Activated CD4-positive, alpha-beta memory T cell treated with anti-CD3 and anti-CD28 coated beads for 36 hours (primary cell): ENCODE measurements at regions not wholly inside any gene's neighbourhood (a gene's known extent, or its start where the extent isn't known, plus 50 kb on each side); places are given as distances from the start of the nearest gene placed in this dataset.

Source experiments
- CTCF ChIA-PET: fragments of 350-600 bp; sonication (Branson Sonifier 250); formaldehyde crosslinking; loops from one replicate; lab custom pipeline; 2021; ENCODE audit warnings: antibody characterized with exemption, inconsistent platforms; lab: Charles Lee
- POLR2A ChIA-PET: fragments of 350-600 bp; sonication (Branson Sonifier 250); formaldehyde crosslinking; loops from one replicate; lab custom pipeline; 2021; ENCODE audit warnings: antibody characterized with exemption; lab: Charles Lee
- DNase-seq: peaks from one replicate; pipeline ENCODE4 v3.0.0-alpha.2; 2020
- H3K27ac Mint-ChIP-seq: one replicate; pipeline ENCODE4 v1.8.0; 2021; ENCODE audit warnings: mixed read lengths
- H3K27me3 Mint-ChIP-seq: one replicate; pipeline ENCODE4 v1.8.0; 2021; ENCODE audit warnings: mixed read lengths
- H3K36me3 Mint-ChIP-seq: one replicate; pipeline ENCODE4 v1.8.0; 2021; ENCODE audit warnings: mixed read lengths
- H3K4me1 Mint-ChIP-seq: one replicate; pipeline ENCODE4 v1.8.0; 2021; ENCODE audit warnings: low read depth, mixed read lengths
- H3K4me3 Mint-ChIP-seq: one replicate; pipeline ENCODE4 v1.8.0; 2021; ENCODE audit warnings: mild to moderate bottlenecking, mixed read lengths
- H3K9me3 Mint-ChIP-seq: one replicate; pipeline ENCODE4 v1.8.0; 2021; ENCODE audit warnings: mixed read lengths
- intact Hi-C: fragments of 100-400 bp; cut with micrococcal nuclease; formaldehyde crosslinking; loops from one replicate; pipeline ENCODE4 v1.15.1; 2023

DNA sequence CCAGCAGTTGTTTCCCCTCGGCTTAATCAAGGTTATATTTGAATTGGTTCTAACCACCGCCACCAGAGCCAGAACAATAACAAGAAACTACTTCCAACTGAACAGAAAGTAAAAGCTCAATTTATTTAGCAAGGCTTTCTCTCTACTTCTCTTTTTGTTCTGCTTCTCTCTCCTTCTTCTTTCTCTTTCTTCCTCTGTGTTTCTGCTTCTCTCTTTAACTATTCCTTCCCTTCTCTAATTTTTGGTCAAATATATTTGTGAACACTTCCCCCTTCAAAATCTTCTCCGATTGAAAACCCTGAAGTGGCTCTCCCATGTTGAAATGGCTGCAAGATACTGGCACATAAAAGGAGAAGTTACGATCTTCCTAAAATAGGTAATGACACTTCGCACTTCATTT lies 1195.9 kb upstream of the PRKX start:
- H3K27ac Mint-ChIP-seq = no peak overlapping the region
- CTCF ChIA-PET = no interaction called here

DNA sequence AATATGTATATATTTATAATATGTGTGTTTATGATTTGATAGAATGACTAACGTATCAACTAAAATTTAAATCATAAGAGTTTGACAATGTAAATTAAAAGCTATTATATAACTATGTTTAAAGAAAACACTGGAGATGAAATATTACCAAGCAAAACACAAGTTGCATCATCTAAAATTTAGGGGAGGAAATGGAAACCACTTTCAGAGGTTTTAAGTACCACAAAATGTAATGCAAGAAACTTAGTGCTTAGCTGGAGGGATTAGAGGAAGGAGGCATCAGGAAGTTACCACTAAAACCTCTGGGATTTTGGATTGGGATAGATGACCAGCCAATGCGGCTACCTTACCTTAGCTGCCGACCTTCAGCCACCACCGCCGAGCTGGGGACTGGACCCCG lies 1192.1 kb upstream of the PRKX start:
- no peaks in the 10 kb centered on the region for H3K36me3 Mint-ChIP-seq
- H3K27ac Mint-ChIP-seq = no peak overlapping the region
- H3K9me3 Mint-ChIP-seq = peaks cover under 1% of the 10 kb centered on the region
- no peak for DNase-seq
- POLR2A ChIA-PET = no interaction called here
- H3K4me3 Mint-ChIP-seq = no peak overlapping the region
- H3K4me1 Mint-ChIP-seq = no peaks in the 10 kb centered on the region
- H3K27me3 Mint-ChIP-seq = no peaks in the 10 kb centered on the region
- intact Hi-C loops = no loop called here
- CTCF ChIA-PET = no interaction called here

More for the DNA sequence above, 1195.9 kb upstream of the PRKX start:
- peaks cover 2% of the 10 kb centered on the region for H3K9me3 Mint-ChIP-seq
- no peaks in the 10 kb centered on the region for H3K27me3 Mint-ChIP-seq
- H3K36me3 Mint-ChIP-seq = no peaks in the 10 kb centered on the region
- H3K4me3 Mint-ChIP-seq = no peak overlapping the region
- DNase-seq = no peak
- POLR2A ChIA-PET = no interaction called here
- H3K4me1 Mint-ChIP-seq = no peaks in the 10 kb centered on the region
- intact Hi-C loops = no loop called here

DNA sequence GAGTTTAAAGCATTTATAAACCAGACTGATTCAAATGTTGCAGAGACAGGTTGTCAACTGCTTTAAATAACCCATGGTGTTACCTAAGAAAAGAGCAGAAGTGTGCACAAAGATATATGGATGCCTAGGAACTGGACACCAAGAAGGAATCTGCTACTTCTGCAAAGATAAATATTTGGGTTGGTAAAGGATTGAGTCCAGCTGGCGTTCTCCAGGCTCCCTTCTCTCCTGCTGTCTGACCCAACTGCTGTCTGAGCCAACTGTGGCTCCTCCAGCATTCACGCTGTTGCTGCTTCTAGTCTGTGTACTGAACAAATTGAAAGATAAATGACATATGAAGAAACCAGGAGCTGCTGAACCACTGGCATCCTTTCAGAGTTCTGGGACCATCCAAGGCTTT lies 1167.8 kb upstream of the PRKX start:
- DNase-seq = no peak
- Mint-ChIP-seq H3K27me3 (no peaks in the 10 kb centered on the region), H3K4me1 (no peaks in the 10 kb centered on the region), H3K27ac (no peak overlapping the region), H3K9me3 (peaks cover 3% of the 10 kb centered on the region), H3K36me3 (no peaks in the 10 kb centered on the region), H3K4me3 (no peak overlapping the region)
- intact Hi-C loops = no loop called here
- POLR2A ChIA-PET = no interaction called here
- CTCF ChIA-PET = no interaction called here

DNA sequence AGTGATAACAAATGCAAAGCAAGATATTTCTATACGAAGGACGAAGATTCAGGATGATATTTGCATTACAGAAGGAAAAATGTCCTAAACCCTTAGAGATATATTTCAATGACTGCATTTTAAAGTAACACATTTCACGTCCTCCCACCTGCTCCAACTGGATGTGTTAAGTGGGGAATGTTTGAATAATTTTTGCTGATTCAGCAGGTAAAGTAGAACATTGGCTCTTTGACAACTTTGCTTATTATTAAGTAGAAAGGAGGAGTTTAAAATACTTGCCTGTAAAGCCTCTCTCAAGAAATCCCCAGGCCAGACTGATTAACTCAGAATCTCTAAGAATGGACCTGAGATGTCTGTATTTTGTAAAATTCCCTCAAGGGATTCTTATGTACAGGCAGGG lies 1165.2 kb upstream of the PRKX start:
- peaks cover 3% of the 10 kb centered on the region for H3K9me3 Mint-ChIP-seq
- DNase-seq = no peak
- intact Hi-C loops = no loop called here
- no peak overlapping the region for H3K4me3 Mint-ChIP-seq
- POLR2A ChIA-PET = no interaction called here
- H3K27ac Mint-ChIP-seq = no peak overlapping the region
- no peaks in the 10 kb centered on the region for H3K4me1 Mint-ChIP-seq
- CTCF ChIA-PET = no interaction called here
- H3K27me3 Mint-ChIP-seq = no peaks in the 10 kb centered on the region
- H3K36me3 Mint-ChIP-seq = no peaks in the 10 kb centered on the region

DNA sequence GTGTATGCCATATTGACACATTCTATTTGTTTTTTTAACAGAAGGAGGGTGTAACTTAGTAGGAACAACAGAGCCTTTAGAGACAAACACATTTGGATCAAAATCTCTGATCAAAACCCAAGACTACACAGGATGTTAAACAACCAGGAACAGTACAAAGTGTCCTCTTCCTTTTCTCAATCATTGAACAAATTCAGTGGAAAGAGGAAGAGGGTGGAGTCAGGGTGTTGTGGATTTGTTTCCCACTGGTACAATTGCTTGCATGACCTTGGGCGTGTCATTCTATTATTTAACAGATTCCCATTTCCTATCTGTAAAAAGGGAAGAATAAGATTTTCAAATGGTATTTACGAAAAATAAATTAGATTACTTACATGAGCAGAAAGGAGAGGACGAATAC lies 1162.8 kb upstream of the PRKX start:
- ChIA-PET CTCF (no interaction called here), POLR2A (no interaction called here)
- H3K27ac Mint-ChIP-seq = no peak overlapping the region
- H3K4me1 Mint-ChIP-seq = no peaks in the 10 kb centered on the region
- no peak overlapping the region for H3K4me3 Mint-ChIP-seq
- H3K9me3 Mint-ChIP-seq = peaks cover 6% of the 10 kb centered on the region
- no peaks in the 10 kb centered on the region for H3K36me3 Mint-ChIP-seq
- no peaks in the 10 kb centered on the region for H3K27me3 Mint-ChIP-seq
- no peak for DNase-seq
- intact Hi-C loops = no loop called here

DNA sequence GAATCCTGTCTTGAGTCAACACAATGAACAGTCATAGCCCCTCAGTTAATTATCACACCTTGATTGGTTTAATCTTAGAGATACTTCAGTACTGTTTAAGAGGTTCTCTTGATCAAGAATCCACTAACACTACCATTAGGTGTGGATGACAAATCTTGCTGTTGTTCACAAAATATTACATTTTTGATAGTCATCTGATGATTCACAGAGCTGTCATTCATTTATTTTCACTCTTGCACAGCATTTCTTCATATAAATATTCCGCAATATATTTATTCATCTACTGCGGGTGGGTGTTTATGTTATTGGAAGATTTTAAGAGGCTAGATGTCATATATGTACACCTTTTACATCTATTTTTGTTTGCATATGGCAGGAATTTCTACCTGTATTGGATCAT lies 1138.1 kb upstream of the PRKX start:
- CTCF ChIA-PET = no interaction called here
- H3K4me3 Mint-ChIP-seq = no peak overlapping the region
- no peaks in the 10 kb centered on the region for H3K36me3 Mint-ChIP-seq
- H3K4me1 Mint-ChIP-seq = no peaks in the 10 kb centered on the region
- no peaks in the 10 kb centered on the region for H3K27me3 Mint-ChIP-seq
- intact Hi-C loops = no loop called here
- peaks cover 2% of the 10 kb centered on the region for H3K9me3 Mint-ChIP-seq
- no peak for DNase-seq
- no peak overlapping the region for H3K27ac Mint-ChIP-seq
- POLR2A ChIA-PET = no interaction called here

DNA sequence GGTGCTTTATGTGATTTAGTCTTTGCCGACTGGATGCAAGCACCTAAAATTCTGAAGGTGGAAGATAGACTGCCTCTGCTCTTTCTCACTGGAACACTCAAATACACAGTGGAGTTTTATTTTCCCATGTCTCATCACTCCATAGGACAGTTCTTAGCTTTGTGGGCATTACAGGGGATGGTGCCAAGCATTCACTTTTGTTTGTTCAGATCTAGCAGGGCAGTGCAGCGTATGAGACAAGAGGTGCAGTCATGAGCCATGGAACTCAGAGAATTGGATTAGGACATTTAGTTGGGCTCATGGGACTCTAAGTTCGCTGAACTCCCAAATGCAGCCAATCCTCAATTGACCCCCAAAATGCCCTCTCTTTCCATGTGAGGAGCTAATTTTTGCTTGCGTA lies 1136.9 kb upstream of the PRKX start:
- POLR2A ChIA-PET = no interaction called here
- Mint-ChIP-seq H3K27me3 (no peaks in the 10 kb centered on the region), H3K4me1 (no peaks in the 10 kb centered on the region), H3K4me3 (no peak overlapping the region), H3K36me3 (no peaks in the 10 kb centered on the region), H3K27ac (no peak overlapping the region), H3K9me3 (peaks cover 2% of the 10 kb centered on the region)
- CTCF ChIA-PET = no interaction called here
- no peak for DNase-seq
- intact Hi-C loops = no loop called here

DNA sequence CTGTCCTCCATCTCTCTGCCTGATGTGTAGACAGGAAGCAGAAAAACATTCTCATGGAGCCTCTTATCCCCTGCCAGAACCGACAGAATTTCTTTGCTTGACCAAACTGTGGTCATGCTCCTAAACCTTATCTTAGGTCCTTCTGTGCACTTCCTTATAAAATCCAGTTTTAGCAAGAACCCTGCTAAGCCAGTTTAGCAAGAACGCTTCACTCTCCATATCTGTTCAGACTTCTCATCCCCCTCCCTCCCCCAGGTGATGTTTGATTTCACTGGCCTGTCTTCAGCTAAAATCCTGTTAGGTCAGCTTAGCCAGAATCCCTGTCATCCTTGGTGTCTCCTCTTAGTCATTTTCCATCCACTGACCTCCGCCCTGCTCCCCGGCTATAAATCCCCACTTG lies 1130.9 kb upstream of the PRKX start:
- H3K4me3 Mint-ChIP-seq = no peak overlapping the region
- no peaks in the 10 kb centered on the region for H3K36me3 Mint-ChIP-seq
- no peak for DNase-seq
- POLR2A ChIA-PET = no interaction called here
- intact Hi-C loops = no loop called here
- H3K27me3 Mint-ChIP-seq = no peaks in the 10 kb centered on the region
- no peaks in the 10 kb centered on the region for H3K4me1 Mint-ChIP-seq
- no peak overlapping the region for H3K27ac Mint-ChIP-seq
- CTCF ChIA-PET = no interaction called here
- H3K9me3 Mint-ChIP-seq = peaks cover 10% of the 10 kb centered on the region

DNA sequence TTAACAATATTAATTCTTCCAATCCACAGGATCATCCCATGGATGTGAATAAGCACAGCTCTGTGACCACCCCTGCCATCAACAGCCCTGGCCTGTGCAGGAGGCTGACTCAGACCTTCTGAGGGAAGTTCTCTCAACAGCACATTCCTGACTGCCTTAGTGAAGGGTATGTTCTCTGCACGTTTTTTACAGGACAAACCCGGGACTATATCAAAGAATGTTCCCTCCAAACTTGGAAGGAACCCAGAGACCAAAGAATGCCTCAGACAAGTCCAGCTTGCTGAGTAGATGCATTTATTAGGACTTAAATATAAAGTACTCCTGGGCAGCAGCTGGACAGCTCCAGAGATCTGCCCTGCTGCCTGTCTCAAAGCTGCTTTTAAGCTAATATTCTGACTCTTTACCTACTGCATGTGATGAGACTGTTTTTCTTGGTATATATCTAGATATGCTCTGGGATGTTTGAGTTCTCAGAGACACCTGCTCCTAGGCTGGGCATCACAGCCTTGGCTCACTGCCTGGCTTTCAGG lies 1127.8 kb upstream of the PRKX start:
- ChIA-PET POLR2A (no interaction called here), CTCF (no interaction called here)
- intact Hi-C loops = no loop called here
- no peak for DNase-seq
- Mint-ChIP-seq H3K4me1 (no peaks in the 10 kb centered on the region), H3K36me3 (no peaks in the 10 kb centered on the region), H3K27me3 (no peaks in the 10 kb centered on the region), H3K4me3 (no peak overlapping the region), H3K9me3 (peaks cover 14% of the 10 kb centered on the region), H3K27ac (no peak overlapping the region)

DNA sequence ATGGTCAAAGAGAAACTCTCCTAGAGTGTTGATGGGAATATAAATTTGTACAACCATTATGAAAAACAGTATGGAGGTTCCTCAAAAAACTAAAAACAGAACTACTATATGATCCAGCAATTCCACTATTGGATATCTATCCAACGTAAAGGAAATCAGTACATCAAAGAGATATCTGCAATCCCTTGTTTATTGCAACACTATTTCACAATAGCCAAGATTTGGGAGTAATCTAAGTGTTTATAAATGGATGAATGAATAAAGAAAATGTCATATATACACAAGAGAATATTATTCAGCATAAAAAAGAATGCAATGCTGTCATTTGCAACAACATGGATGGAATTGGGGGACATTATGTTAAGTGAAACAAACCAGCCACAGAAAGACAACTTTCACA lies 1118.1 kb upstream of the PRKX start:
- H3K9me3 Mint-ChIP-seq = peaks cover 5% of the 10 kb centered on the region
- ChIA-PET CTCF (no interaction called here), POLR2A (no interaction called here)
- no peaks in the 10 kb centered on the region for H3K4me1 Mint-ChIP-seq
- no peak overlapping the region for H3K27ac Mint-ChIP-seq
- no peak for DNase-seq
- H3K4me3 Mint-ChIP-seq = no peak overlapping the region
- intact Hi-C loops = no loop called here
- no peaks in the 10 kb centered on the region for H3K36me3 Mint-ChIP-seq
- H3K27me3 Mint-ChIP-seq = no peaks in the 10 kb centered on the region

DNA sequence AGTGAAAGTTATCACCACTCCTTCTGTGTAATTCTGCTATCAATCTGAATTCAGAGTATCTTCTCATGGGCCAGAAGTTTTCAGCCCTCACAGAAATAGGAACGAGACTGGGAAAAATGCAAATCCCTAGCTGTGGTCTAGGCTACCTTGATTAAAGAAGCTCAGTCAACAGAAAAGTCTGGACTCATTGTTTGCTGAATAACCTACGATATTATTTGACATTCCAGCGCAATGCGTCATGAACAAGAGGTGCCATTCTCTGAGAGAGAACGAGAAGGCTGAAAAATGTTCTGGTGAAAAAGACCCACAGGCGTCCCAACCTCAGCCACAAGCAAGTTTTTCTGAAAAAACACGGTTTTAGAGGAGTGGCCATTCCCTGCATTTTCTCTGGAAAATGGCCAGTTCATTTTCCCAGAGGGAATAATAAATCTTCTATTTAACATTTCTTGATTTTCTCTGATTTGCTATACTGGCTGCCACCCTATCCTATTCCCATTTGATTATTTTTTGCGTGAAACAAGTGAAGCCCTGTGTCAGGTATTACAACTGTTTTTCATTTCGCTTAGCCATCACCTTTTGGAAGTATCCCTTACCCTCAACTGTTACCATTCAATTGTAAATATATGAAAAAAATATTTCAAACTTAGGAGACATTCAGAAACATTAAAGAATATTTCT lies 1117.6 kb upstream of the PRKX start:
- no peaks in the 10 kb centered on the region for H3K4me1 Mint-ChIP-seq
- CTCF ChIA-PET = no interaction called here
- intact Hi-C loops = no loop called here
- H3K36me3 Mint-ChIP-seq = no peaks in the 10 kb centered on the region
- peaks cover 5% of the 10 kb centered on the region for H3K9me3 Mint-ChIP-seq
- POLR2A ChIA-PET = no interaction called here
- no peak overlapping the region for H3K4me3 Mint-ChIP-seq
- no peak for DNase-seq
- no peak overlapping the region for H3K27ac Mint-ChIP-seq
- no peaks in the 10 kb centered on the region for H3K27me3 Mint-ChIP-seq

DNA sequence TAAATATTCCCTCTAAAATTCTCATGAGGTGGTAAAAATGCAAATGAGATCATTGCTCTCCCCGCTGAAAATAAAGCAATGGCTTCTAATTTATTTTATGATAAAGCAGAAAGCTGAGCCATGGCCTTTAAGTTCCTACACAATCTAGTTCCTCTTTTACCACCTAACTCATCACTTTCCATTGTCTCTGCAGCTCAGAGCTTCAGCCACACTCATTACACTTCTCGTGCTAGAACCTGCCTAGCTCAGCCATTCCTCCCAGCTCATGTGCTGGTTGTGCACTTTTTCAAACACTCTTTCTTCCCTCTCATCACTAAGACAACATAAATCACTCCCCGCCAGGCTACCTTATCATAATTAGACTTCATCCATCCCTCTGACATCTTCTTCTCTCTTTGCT lies 1112.1 kb upstream of the PRKX start:
- POLR2A ChIA-PET = no interaction called here
- H3K9me3 Mint-ChIP-seq = peaks cover 3% of the 10 kb centered on the region

DNA sequence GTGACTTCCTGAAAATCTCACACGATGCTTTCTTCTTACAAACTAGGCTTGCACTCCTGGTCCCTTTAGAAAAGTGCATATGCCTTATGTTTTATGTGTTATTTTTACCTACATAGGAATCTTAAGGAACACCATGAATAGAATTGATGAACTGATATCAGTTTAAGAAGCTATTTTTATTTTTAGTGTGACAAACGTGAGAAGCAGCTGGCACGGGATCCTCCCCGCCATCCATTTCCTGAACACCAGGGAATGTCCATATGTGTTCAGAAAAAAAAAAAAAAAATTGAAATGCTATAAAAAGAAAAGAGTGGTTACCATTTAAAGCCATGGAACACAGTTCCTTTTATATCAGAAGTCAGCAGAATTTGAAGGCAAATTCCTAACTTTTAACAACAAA lies 1096.1 kb upstream of the PRKX start:
- Mint-ChIP-seq H3K36me3 (no peaks in the 10 kb centered on the region), H3K4me3 (no peak overlapping the region), H3K4me1 (no peaks in the 10 kb centered on the region), H3K27me3 (no peaks in the 10 kb centered on the region), H3K9me3 (peaks cover 6% of the 10 kb centered on the region), H3K27ac (no peak overlapping the region)
- DNase-seq = no peak
- POLR2A ChIA-PET = no interaction called here
- intact Hi-C loops = no loop called here
- CTCF ChIA-PET = no interaction called here

More for the DNA sequence above, 1112.1 kb upstream of the PRKX start:
- Mint-ChIP-seq H3K4me3 (no peak overlapping the region), H3K27ac (no peak overlapping the region), H3K36me3 (no peaks in the 10 kb centered on the region), H3K27me3 (no peaks in the 10 kb centered on the region), H3K4me1 (no peaks in the 10 kb centered on the region)
- intact Hi-C loops = no loop called here
- CTCF ChIA-PET = no interaction called here
- no peak for DNase-seq
